VCaP (cell line): ENCODE measurements at regions not wholly inside any gene's neighbourhood (a gene's known extent, or its start where the extent isn't known, plus 50 kb on each side); places are given as distances from the start of the nearest gene placed in this dataset.

Source experiments
- H3K27ac ChIP-seq: fragments of 450-650 bp; 2 replicates; pipeline ENCODE4 v1.5.1; 2017
- CTCF ChIP-seq: fragments of 450-650 bp; conservative IDR thresholded peaks from 2 replicates; pipeline ENCODE4 v1.5.1; 2017; ENCODE audit warnings: mild to moderate bottlenecking, moderate library complexity

DNA sequence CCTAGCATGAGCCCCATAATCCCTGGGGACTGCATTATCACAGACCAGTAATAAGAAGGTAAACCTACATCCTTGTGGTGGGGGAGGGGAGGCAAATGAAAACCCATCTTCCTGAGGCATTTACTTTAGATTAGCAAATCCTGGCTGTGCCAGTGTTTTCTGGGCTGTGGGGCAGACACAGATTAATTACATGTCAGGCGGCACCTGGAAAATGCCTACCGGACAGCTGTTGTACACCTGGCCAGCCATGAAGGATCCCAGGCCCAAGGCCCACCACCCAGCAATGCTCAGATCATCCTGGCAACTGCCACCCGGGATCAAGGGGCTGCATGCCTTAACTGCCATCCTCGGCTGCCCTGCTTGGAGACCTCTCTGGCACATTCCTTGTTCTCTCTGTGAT, 59.1 kb upstream of the RASA2 start:
- peak overlapping the region; percentile 88 for H3K27ac ChIP-seq
- no peak for TF ChIP-seq CTCF

GRCh38 chr3:141429371-141430035, 57.3 kb upstream of the RASA2 start:
- no peak for TF ChIP-seq CTCF

DNA sequence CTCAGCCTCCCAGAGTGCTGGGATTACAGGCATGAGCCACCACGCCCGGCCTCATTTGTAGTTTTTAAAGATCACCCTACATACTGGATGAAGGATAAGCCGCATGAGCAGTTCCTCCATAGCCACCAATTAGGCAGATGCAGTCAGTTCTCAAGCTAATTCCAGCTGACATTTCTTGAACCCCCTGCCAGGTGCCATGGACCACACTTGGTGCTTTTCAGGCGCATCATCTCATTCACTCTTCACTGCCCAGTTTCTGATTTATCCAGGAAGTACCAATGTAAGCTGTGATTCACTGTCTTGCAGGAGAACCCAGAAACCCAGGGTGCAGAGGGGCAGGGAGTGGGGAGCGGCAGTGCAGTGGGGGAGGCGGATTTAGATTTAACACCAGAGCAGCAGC, 56.5 kb upstream of the RASA2 start:
- TF ChIP-seq CTCF: no peak
- no peak overlapping the region for H3K27ac ChIP-seq

More at GRCh38 chr3:141429371-141430035, 57.3 kb upstream of the RASA2 start:
- no peak overlapping the region for H3K27ac ChIP-seq

- H3K27ac ChIP-seq: 0 out of 2 replicates have a peak overlapping the region, but pooled peaks have one; percentile 7
- no peak for TF ChIP-seq CTCF
Measured at GRCh38 chr3:141431411-141432378, 55.1 kb upstream of the RASA2 start.

DNA sequence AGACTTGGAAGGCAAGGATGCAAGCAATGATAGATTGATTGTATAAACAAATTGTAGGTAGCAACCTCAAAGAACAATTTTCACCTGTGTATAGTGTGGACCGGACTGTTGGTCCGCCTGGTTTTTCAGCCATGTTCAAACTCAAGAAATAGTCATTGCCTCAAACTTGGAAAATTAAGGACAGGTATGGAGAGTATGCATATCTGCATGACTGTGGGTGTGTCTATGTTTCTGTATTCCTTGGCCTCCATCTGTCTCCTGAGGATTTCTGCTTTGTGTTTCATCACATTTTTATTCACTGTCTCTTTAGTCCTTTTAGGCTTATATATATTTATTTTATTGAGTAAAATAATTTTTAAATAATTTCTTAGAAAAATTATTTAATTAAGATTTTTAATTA, 53.9 kb upstream of the RASA2 start:
- no peak overlapping the region for H3K27ac ChIP-seq
- no peak for TF ChIP-seq CTCF

GRCh38 chr3:141434255-141434654, 52.6 kb upstream of the RASA2 start:
- TF ChIP-seq CTCF: no peak

DNA sequence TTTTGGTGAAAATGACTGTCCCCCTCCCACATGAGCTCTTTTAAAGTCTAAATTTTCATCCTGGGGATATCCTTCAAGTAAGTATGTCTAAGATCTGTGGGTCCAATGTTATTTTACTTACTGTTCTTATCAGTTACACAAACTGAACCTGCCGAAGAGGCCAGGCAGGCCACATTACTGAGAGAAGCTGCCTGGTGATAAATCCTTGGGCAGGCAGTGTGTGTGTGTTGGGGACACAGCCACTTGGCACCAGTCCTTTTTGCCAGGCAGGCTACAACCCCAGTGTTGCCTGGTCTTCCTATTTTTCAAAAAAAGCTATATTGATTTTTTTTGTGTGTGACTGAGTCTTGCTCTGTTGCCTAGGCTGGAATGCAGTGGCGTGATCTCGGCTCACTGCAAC, 50.6 kb upstream of the RASA2 start:
- no peak overlapping the region for H3K27ac ChIP-seq
- no peak for TF ChIP-seq CTCF

More at GRCh38 chr3:141434255-141434654, 52.6 kb upstream of the RASA2 start:
- no peak overlapping the region for H3K27ac ChIP-seq
